HFFc6 (cell line): ENCODE measurements at regions not wholly inside any gene's neighbourhood (a gene's known extent, or its start where the extent isn't known, plus 50 kb on each side); places are given as distances from the start of the nearest gene placed in this dataset.

Source experiments
- DNase-seq: peaks from one replicate; pipeline ENCODE4 v3.0.0-alpha.2; 2018
- H3K27ac Mint-ChIP-seq: 2 replicates; pipeline ENCODE4 v1.8.0; 2020; ENCODE audit warnings: mild to moderate bottlenecking, mixed read lengths
- H3K27me3 Mint-ChIP-seq: 2 replicates; pipeline ENCODE4 v1.8.0; 2021; ENCODE audit warnings: mild to moderate bottlenecking, moderate library complexity, mixed read lengths; ENCODE audit not compliant: insufficient read depth
- H3K36me3 Mint-ChIP-seq: 2 replicates; pipeline ENCODE4 v1.8.0; 2021; ENCODE audit warnings: low read depth, mixed read lengths
- H3K4me1 Mint-ChIP-seq: 2 replicates; pipeline ENCODE4 v1.8.0; 2020; ENCODE audit warnings: low read depth, mixed read lengths
- H3K4me3 Mint-ChIP-seq: 2 replicates; pipeline ENCODE4 v1.8.0; 2020; ENCODE audit warnings: mild to moderate bottlenecking, moderate library complexity, mixed read lengths
- H3K9me3 Mint-ChIP-seq: 2 replicates; pipeline ENCODE4 v1.8.0; 2020; ENCODE audit warnings: mild to moderate bottlenecking, mixed read lengths
- CTCF ChIP-seq: fragments of 200-600 bp; sonication (generic); IDR thresholded peaks from 2 replicates; pipeline ENCODE4 v1.5.0; 2021; ENCODE audit warnings: antibody characterized with exemption, mild to moderate bottlenecking

- Mint-ChIP-seq H3K4me3 (peak overlapping the region; percentile 54; the same call in 1 of the 2 replicates), H3K4me1 (peaks cover 22% of the 10 kb centered on the region), H3K36me3 (no peaks in the 10 kb centered on the region; the same call in 1 of the 2 replicates), H3K9me3 (no peaks in the 10 kb centered on the region), H3K27me3 (peaks cover 16% of the 10 kb centered on the region), H3K27ac (no peak overlapping the region)
- no peak for DNase-seq
- no peak for TF ChIP-seq CTCF
Observed at GRCh38 chr5:173670791-173671120, 54.3 kb upstream of the BOD1 start.

GRCh38 chr5:173671121-173671949 lies 54.9 kb upstream of the BOD1 start:
- Mint-ChIP-seq H3K27me3 (peaks cover 18% of the 10 kb centered on the region), H3K4me3 (peak overlapping the region; percentile 54; the same call in 1 of the 2 replicates), H3K36me3 (no peaks in the 10 kb centered on the region), H3K4me1 (peaks cover 22% of the 10 kb centered on the region), H3K9me3 (no peaks in the 10 kb centered on the region; the same call in 1 of the 2 replicates), H3K27ac (no peak overlapping the region)
- TF ChIP-seq CTCF = no peak
- peak; percentile 4 for DNase-seq

GRCh38 chr5:173672166-173672565 lies 55.7 kb upstream of the BOD1 start:
- H3K4me1 Mint-ChIP-seq = peaks cover 22% of the 10 kb centered on the region
- peaks cover 18% of the 10 kb centered on the region for H3K27me3 Mint-ChIP-seq
- H3K27ac Mint-ChIP-seq = no peak overlapping the region
- DNase-seq = no peak
- H3K36me3 Mint-ChIP-seq = no peaks in the 10 kb centered on the region
- no peaks in the 10 kb centered on the region; the same call in 1 of the 2 replicates for H3K9me3 Mint-ChIP-seq
- no peak overlapping the region for H3K4me3 Mint-ChIP-seq
- no peak for TF ChIP-seq CTCF

GRCh38 chr5:173672891-173673290 lies 56.4 kb upstream of the BOD1 start:
- Mint-ChIP-seq H3K27ac (no peak overlapping the region), H3K27me3 (peaks cover 18% of the 10 kb centered on the region), H3K36me3 (no peaks in the 10 kb centered on the region), H3K4me3 (no peak overlapping the region), H3K4me1 (peaks cover 22% of the 10 kb centered on the region), H3K9me3 (no peaks in the 10 kb centered on the region; the same call in 1 of the 2 replicates)
- TF ChIP-seq CTCF = no peak
- DNase-seq = no peak

- Mint-ChIP-seq H3K27ac (no peak overlapping the region), H3K4me1 (peaks cover 22% of the 10 kb centered on the region), H3K27me3 (peaks cover 18% of the 10 kb centered on the region), H3K9me3 (no peaks in the 10 kb centered on the region; the same call in 1 of the 2 replicates), H3K4me3 (no peak overlapping the region), H3K36me3 (no peaks in the 10 kb centered on the region)
- DNase-seq = no peak
- TF ChIP-seq CTCF = no peak
Observed at GRCh38 chr5:173673295-173674101, 57.0 kb upstream of the BOD1 start.
